ENCODE measurements at regions not wholly inside any gene's neighbourhood (a gene's known extent, or its start where the extent isn't known, plus 50 kb on each side); places are given as distances from the start of the nearest gene placed in this dataset.
"Not testable (repeated sequence)": the region's sequence is repeated elsewhere in the genome, so short reads cannot be mapped to it uniquely, and the experiment has no call there.

DNA sequence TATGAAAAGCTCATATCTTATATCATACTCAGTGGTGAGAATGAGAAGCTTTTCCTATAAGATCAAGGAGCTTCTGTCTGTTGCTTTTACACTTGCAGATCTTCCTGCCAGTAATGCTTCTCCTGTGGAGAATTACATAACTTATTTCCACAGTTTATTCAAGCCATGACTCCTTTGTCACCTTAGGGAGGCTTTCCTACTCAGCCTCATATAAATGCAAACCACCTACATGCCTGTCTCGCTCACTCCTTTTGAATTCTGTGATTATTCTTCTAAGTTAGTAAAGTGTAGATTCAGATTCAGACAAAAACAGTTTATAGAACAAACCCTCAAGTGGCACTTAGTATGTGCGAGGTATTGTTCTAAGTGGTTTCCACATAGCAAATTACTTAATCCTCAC lies 716.1 kb upstream of the ANO3 start:
- no peak overlapping the region for H3K4me3 ChIP-seq (ENCODE audit: low read depth, low read length)
- TF ChIP-seq, protein P1, sequence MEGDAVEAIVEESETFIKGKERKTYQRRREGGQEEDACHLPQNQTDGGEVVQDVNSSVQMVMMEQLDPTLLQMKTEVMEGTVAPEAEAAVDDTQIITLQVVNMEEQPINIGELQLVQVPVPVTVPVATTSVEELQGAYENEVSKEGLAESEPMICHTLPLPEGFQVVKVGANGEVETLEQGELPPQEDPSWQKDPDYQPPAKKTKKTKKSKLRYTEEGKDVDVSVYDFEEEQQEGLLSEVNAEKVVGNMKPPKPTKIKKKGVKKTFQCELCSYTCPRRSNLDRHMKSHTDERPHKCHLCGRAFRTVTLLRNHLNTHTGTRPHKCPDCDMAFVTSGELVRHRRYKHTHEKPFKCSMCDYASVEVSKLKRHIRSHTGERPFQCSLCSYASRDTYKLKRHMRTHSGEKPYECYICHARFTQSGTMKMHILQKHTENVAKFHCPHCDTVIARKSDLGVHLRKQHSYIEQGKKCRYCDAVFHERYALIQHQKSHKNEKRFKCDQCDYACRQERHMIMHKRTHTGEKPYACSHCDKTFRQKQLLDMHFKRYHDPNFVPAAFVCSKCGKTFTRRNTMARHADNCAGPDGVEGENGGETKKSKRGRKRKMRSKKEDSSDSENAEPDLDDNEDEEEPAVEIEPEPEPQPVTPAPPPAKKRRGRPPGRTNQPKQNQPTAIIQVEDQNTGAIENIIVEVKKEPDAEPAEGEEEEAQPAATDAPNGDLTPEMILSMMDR (conservative IDR thresholded peaks at IDR 0.05; ENCODE audit: low read depth, low read length): no peak
- DNase-seq (ENCODE audit: low read depth): no peak

GRCh38 chr11:25625094-25625493 lies 706.8 kb upstream of the ANO3 start:
- no peak overlapping the region for H3K4me3 ChIP-seq (ENCODE audit: low read depth, low read length)
- TF ChIP-seq, protein P1 (conservative IDR thresholded peaks at IDR 0.05; ENCODE audit: low read depth, low read length): no peak
- DNase-seq (ENCODE audit: low read depth): no peak

GRCh38 chr11:25628030-25628429 lies 703.9 kb upstream of the ANO3 start:
- H3K4me3 ChIP-seq (ENCODE audit: low read depth, low read length): no peak overlapping the region
- TF ChIP-seq, protein P1 (conservative IDR thresholded peaks at IDR 0.05; ENCODE audit: low read depth, low read length): no peak
- DNase-seq (ENCODE audit: low read depth): no peak

DNA sequence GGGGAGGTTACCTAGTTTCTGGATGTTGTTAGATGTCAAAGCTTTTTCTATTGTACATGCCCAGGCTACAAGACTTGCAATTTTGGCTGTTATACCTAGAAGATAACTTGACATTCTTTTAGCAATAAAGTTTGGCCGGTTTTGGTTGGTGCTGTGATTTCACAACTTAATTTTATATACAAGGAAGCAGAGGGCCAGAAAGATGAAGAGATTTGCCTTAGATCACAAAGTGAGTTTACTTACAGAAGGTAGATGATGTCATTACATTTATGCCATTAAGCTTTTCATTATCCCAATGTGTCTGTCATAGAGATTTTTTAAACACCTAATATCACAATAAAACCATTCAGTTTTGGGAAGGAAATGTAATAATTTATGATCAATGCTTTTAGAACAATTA lies 698.7 kb upstream of the ANO3 start:
- no peak for DNase-seq (ENCODE audit: low read depth)
- TF ChIP-seq, protein P1 (conservative IDR thresholded peaks at IDR 0.05; ENCODE audit: low read depth, low read length): no peak
- H3K4me3 ChIP-seq (ENCODE audit: low read depth, low read length): no peak overlapping the region

GRCh38 chr11:25649220-25649619 lies 682.7 kb upstream of the ANO3 start:
- not testable (repeated sequence) for H3K4me3 ChIP-seq (ENCODE audit: low read depth, low read length); DNase-seq (ENCODE audit: low read depth)

DNA sequence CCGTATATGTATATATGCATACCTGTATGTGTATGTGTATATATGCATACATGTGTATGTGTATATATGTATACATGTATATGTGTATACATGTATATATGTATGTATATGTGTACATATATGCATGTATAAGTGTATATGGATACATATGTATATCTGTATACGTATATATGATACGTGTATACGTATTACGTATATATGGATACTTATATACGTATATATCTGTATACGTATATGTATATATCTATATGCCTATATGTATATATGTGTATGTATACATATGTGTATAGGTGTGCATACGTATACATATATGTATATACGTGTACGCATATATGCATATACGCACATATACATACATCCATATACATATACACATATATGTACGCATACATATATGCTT lies 681.6 kb upstream of the ANO3 start:
- H3K4me3 ChIP-seq (ENCODE audit: low read depth, low read length): no peak overlapping the region
- TF ChIP-seq, protein P1 (conservative IDR thresholded peaks at IDR 0.05; ENCODE audit: low read depth, low read length): no peak
- no peak for DNase-seq (ENCODE audit: low read depth)

GRCh38 chr11:25655636-25656035 lies 676.3 kb upstream of the ANO3 start:
- no peak overlapping the region for H3K4me3 ChIP-seq (ENCODE audit: low read depth, low read length)
- DNase-seq (ENCODE audit: low read depth): no peak
- TF ChIP-seq, protein P1 (conservative IDR thresholded peaks at IDR 0.05; ENCODE audit: low read depth, low read length): no peak

- TF ChIP-seq, protein P1 (conservative IDR thresholded peaks at IDR 0.05; ENCODE audit: low read depth, low read length): no peak
- no peak for DNase-seq (ENCODE audit: low read depth)
- H3K4me3 ChIP-seq (ENCODE audit: low read depth, low read length): no peak overlapping the region
These were observed 673.0 kb upstream of the ANO3 start for GRCh38 chr11:25658916-25659315.

All from epithelial cell of proximal tubule (primary cell).